ENCODE measurements at regions not wholly inside any gene's neighbourhood (a gene's known extent, or its start where the extent isn't known, plus 50 kb on each side); places are given as distances from the start of the nearest gene placed in this dataset.

GRCh38 chr6:55064711-55065420, 109.4 kb upstream of the HCRTR2 start:
- TF ChIP-seq CTCF (conservative IDR thresholded peaks at IDR 0.05; ENCODE audit: low read length) (no peak), EZH2phosphoT487 (IDR thresholded peaks at IDR 0.05; ENCODE audit: borderline replicate concordance, low read depth, low read length) (no peak)
